Liver (tissue), 6 donors: ENCODE measurements at regions not wholly inside any gene's neighbourhood (a gene's known extent, or its start where the extent isn't known, plus 50 kb on each side); places are given as distances from the start of the nearest gene placed in this dataset.
"Not testable (repeated sequence)": the region's sequence is repeated elsewhere in the genome, so short reads cannot be mapped to it uniquely, and the experiment has no call there.

Experiments
- DNase-seq: peaks from one replicate; pipeline ENCODE4 v3.0.0-alpha.2; 2017; ENCODE audit warnings: low spot score
- H3K27ac ChIP-seq, 2 donors: one replicate each; pipeline ENCODE4 v1.7.0; 2013; ENCODE audit warnings: inconsistent platforms in 2 of 2, low read length in 2 of 2, control low read depth in 1 of 2, low read depth in 1 of 2, mild to moderate bottlenecking in 1 of 2
- H3K27me3 ChIP-seq, 4 donors: one replicate each; pipeline versions ENCODE4 v1.6.1 to v1.7.0; 2013; ENCODE audit warnings: low read length in 3 of 4, inconsistent platforms in 1 of 4, mild to moderate bottlenecking in 1 of 4, moderate library complexity in 1 of 4; ENCODE audit not compliant: control insufficient read depth in 4 of 4, insufficient read depth in 4 of 4
- H3K36me3 ChIP-seq, 4 donors: one replicate each; pipeline versions ENCODE4 v1.6.1 to v1.7.0; 2013; ENCODE audit warnings: low read length in 3 of 4, mild to moderate bottlenecking in 3 of 4, low read depth in 1 of 4, moderate library complexity in 1 of 4; ENCODE audit not compliant: control insufficient read depth in 4 of 4, insufficient read depth in 3 of 4
- H3K4me1 ChIP-seq, 4 donors: one replicate each; pipeline versions ENCODE4 v1.6.1 to v1.7.0; 2013; ENCODE audit warnings: low read length in 3 of 4, mild to moderate bottlenecking in 3 of 4, moderate library complexity in 1 of 4; ENCODE audit not compliant: control insufficient read depth in 4 of 4, insufficient read depth in 4 of 4
- H3K4me3 ChIP-seq, 3 donors: one replicate each; pipeline versions ENCODE4 v1.6.1 to v1.7.0; 2013; ENCODE audit warnings: low read length in 3 of 3, control low read depth in 1 of 3, low read depth in 1 of 3, mild to moderate bottlenecking in 1 of 3
- H3K9ac ChIP-seq, 2 donors: one replicate each; pipeline ENCODE4 v1.7.0; 2013; ENCODE audit warnings: low read length in 2 of 2, mild to moderate bottlenecking in 2 of 2, moderate library complexity in 2 of 2, control low read depth in 1 of 2, low read depth in 1 of 2
- H3K9me3 ChIP-seq, 4 donors: one replicate each; pipeline versions ENCODE4 v1.6.1 to v1.7.0; 2013; ENCODE audit warnings: low read length in 3 of 4; ENCODE audit not compliant: control insufficient read depth in 4 of 4
- WGBS: extraction: QIAGEN DNeasy Blood & Tissue Kit; methylation state at CpG from one replicate; pipeline ENCODE4 v1.1.7; 2013; 5-methylcytosine and 5-hydroxymethylcytosine counted together
- donor health status: healthy.
- donor health status: healthy.
- donor health status: healthy.

DNA sequence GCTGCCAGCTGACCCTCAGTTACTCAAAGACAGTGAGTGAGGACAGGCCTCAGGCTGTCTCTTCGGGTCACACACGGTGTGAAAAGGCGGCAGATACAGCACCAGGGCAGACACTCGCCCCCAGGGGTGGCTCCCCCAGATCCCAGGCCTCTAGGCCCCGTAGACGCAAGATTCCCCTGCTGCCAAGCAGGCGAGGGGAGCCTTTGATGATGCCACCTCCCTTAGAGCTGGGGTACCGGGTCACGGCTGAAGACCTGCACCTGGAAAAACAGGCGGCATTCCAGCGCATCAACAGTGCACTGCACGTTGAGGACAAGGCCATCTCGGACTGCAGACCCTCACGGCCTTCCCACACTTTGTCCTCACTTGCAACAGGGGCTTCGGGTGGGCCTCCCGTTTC lies 147.5 kb upstream of the C1QTNF3 start:
- H3K4me3 ChIP-seq, H3K36me3 ChIP-seq, H3K9ac ChIP-seq, H3K4me1 ChIP-seq, H3K27me3 ChIP-seq, H3K27ac ChIP-seq, H3K9me3 ChIP-seq: not testable (repeated sequence)
- peak; percentile 35 for DNase-seq
- WGBS, result 97% methylated on average over 14 of the region's 16 CpGs

DNA sequence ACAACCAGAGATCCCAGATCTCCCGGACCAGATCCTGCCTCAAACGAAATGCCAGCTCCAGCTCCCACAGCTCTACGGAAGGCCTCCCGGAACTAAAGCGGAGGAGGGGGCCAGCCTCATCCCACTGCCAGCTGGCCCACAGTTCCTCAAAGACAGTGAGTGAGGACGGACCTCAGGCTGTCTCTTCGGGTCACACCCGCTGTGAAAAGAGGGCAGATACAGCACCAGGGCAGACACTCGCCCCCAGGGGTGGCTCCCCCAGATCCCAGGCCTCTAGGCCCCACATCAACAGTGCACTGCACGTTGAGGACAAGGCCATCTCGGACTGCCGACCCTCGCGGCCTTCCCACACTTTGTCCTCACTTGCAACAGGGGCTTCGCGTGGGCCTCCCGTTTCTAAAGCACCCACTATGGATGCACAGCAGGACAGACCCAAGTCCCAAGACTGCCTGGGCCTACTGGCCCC lies 148.3 kb upstream of the C1QTNF3 start:
- not testable (repeated sequence) for H3K4me1 ChIP-seq, H3K9ac ChIP-seq, H3K36me3 ChIP-seq, H3K27me3 ChIP-seq, H3K4me3 ChIP-seq, H3K27ac ChIP-seq, H3K9me3 ChIP-seq
- WGBS, result 96% methylated on average over 17 of the region's 17 CpGs
- peak; percentile 38 for DNase-seq

DNA sequence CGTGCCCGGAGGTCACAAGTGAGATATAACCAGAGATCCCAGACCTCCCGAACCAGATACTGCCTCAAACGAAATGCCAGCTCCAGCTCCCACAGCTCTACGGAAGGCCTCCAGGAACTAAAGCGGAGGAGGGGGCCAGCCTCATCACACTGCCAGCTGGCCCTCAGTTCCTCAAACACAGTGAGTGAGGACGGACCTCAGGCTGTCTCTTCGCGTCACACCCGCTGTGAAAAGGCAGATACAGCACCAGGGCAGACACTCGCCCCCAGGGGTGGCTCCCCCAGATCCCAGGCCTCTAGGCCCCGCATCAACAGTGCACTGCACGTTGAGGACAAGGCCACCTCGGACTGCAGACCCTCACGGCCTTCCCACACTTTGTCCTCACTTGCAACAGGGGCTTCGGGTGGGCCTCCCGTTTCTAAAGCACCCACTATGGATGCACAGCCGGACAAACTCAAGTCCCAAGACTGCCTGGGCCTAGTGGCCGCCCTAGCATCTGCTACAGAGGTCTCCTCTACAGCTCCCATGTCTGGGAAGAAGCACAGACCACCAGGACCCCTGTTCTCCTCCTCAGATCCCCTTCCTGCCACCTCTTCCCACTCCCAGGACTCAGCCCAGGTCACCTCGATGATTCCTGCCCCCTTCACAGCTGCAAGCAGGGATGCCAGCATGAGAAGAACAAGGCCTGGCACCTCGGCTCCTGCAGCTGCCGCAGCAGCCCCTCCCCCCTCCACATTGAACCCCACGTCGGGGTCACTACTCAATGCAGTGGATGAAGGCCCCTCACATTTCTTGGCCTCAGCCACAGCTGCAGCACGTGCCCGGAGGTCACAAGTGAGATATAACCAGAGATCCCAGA lies 149.3 kb upstream of the C1QTNF3 start:
- not testable (repeated sequence) for H3K4me3 ChIP-seq, H3K27me3 ChIP-seq, H3K27ac ChIP-seq, H3K9ac ChIP-seq, H3K9me3 ChIP-seq, H3K36me3 ChIP-seq, H3K4me1 ChIP-seq
- peak; percentile 50 for DNase-seq
- WGBS, result 95% methylated on average over 26 of the region's 26 CpGs

GRCh38 chr5:34192923-34193262 lies 149.9 kb upstream of the C1QTNF3 start:
- H3K4me3 ChIP-seq, H3K4me1 ChIP-seq, H3K27ac ChIP-seq, H3K9me3 ChIP-seq, DNase-seq, H3K27me3 ChIP-seq, H3K36me3 ChIP-seq, H3K9ac ChIP-seq: not testable (repeated sequence)
- WGBS, result 96% methylated on average over 10 of the region's 13 CpGs

DNA sequence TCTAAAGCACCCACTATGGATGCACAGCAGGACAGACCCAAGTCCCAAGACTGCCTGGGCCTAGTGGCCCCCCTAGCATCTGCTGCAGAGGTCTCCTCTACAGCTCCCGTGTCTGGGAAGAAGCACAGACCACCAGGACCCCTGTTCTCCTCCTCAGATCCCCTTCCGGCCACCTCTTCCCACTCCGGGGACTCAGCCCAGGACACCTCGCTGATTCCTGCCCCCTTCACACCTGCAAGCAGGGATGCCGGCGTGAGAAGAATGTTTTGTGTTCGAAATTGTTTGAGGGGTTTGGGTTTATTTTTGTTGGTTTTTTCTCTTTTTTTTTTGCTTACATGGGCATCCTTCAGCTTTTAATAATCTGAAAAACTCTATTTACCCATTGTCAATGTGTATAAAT lies 150.3 kb upstream of the C1QTNF3 start:
- not testable (repeated sequence) for H3K9ac ChIP-seq, H3K36me3 ChIP-seq, H3K27me3 ChIP-seq, H3K27ac ChIP-seq, H3K9me3 ChIP-seq, DNase-seq, H3K4me1 ChIP-seq, H3K4me3 ChIP-seq
- 97% methylated on average over 7 of the region's 7 CpGs for WGBS

DNA sequence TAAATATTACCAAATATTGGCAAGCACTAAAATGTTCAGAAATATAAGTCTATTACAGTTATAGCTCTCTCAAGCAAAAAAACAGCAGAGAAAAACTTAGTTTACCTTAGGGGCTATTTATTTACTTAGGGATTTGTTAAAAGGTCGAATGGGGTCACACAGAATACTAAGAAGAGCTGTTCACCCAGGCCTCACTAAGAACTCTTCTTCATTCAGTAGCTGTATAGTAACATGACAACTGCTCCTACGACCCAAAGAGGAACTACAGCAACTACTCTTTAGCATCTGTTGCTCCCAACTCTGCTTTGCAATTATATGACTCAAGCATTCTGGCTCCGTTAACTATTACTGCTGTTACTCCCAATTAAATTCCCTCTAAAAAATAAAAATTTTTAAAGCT lies 150.8 kb upstream of the C1QTNF3 start:
- DNase-seq, H3K9ac ChIP-seq, H3K36me3 ChIP-seq, H3K4me1 ChIP-seq, H3K9me3 ChIP-seq, H3K27ac ChIP-seq, H3K27me3 ChIP-seq, H3K4me3 ChIP-seq: not testable (repeated sequence)
- WGBS, result 69% methylated on average over 2 of the region's 3 CpGs

GRCh38 chr5:34196091-34196490 lies 153.1 kb upstream of the C1QTNF3 start:
- H3K4me3 ChIP-seq, H3K9ac ChIP-seq, H3K4me1 ChIP-seq, H3K36me3 ChIP-seq, H3K9me3 ChIP-seq, H3K27me3 ChIP-seq, H3K27ac ChIP-seq, DNase-seq: not testable (repeated sequence)
- 99% methylated on average over 7 of the region's 7 CpGs for WGBS

GRCh38 chr5:34205347-34205746 lies 162.3 kb upstream of the C1QTNF3 start:
- H3K4me1 ChIP-seq, H3K9me3 ChIP-seq, H3K27ac ChIP-seq, H3K27me3 ChIP-seq, DNase-seq, H3K36me3 ChIP-seq, H3K9ac ChIP-seq, H3K4me3 ChIP-seq: not testable (repeated sequence)
- 97% methylated on average over 1 of the region's 1 CpG for WGBS

GRCh38 chr5:34217386-34217785 lies 174.4 kb upstream of the C1QTNF3 start:
- H3K4me3 ChIP-seq, H3K27me3 ChIP-seq, H3K4me1 ChIP-seq, DNase-seq, H3K9me3 ChIP-seq, H3K27ac ChIP-seq, H3K9ac ChIP-seq, H3K36me3 ChIP-seq: not testable (repeated sequence)
- WGBS, result 94% methylated on average over 1 of the region's 1 CpG
